SK-N-SH (cell line): ENCODE measurements at regions not wholly inside any gene's neighbourhood (a gene's known extent, or its start where the extent isn't known, plus 50 kb on each side); places are given as distances from the start of the nearest gene placed in this dataset.

Source experiments
- CTCF ChIA-PET: fragments of 300-600, 350-600 bp; formaldehyde crosslinking; extraction: SDS; loops from one replicate; lab custom pipeline; 2021; lab: Yijun Ruan, JAX
- POLR2A ChIA-PET: fragments of 350-600 bp; sonication (Branson Sonifier 250); formaldehyde crosslinking; extraction: SDS; loops from one replicate; lab custom pipeline; 2020; ENCODE audit warnings: antibody characterized with exemption, inconsistent platforms; lab: Yijun Ruan, JAX
- DNase-seq: peaks from one replicate; pipeline ENCODE4 v3.0.0; 2012
- H2AFZ ChIP-seq: fragments of 200-600 bp; sonication (generic); 2 replicates; pipeline ENCODE4 v1.8.1; 2016; ENCODE audit warnings: antibody characterized with exemption, mild to moderate bottlenecking, low read depth
- H3F3A ChIP-seq: fragments of 200-600 bp; sonication (generic); replicated peaks from 2 replicates; pipeline ENCODE3; 2016; ENCODE audit warnings: antibody characterized with exemption, mild to moderate bottlenecking; ENCODE audit not compliant: insufficient read depth
- H3K27ac ChIP-seq, 2 experiments: fragments of 200-500 bp in 1 of 2; fragments of 200-600 bp in 1 of 2; sonication (Bioruptor generic) in 1 of 2; sonication (generic), shearing (Covaris generic) in 1 of 2; 2 replicates each; pipeline versions ENCODE4 v1.5.1 to v1.6.1; 2014 to 2016; ENCODE audit warnings: low read depth in 2 of 2, inconsistent platforms in 1 of 2, low read length in 1 of 2, mild to moderate bottlenecking in 1 of 2, mixed read lengths in 1 of 2
- H3K27me3 ChIP-seq: fragments of 200-600 bp; sonication (generic), shearing (Covaris generic); 2 replicates; pipeline ENCODE4 v1.6.1; 2016; ENCODE audit warnings: mixed run types; ENCODE audit not compliant: insufficient read depth
- H3K36me3 ChIP-seq, 2 experiments: fragments of 200-500 bp in 1 of 2; fragments of 200-600 bp in 1 of 2; sonication (Bioruptor generic) in 1 of 2; sonication (generic) in 1 of 2; replicated peaks in 1 of 2; 2 replicates each; pipeline versions ENCODE3 to v1.5.1; 2014 to 2016; ENCODE audit warnings: low read length in 1 of 2, mild to moderate bottlenecking in 1 of 2; ENCODE audit not compliant: insufficient read depth in 2 of 2, control insufficient read depth in 1 of 2
- H3K4me1 ChIP-seq, 2 experiments: fragments of 200-500 bp in 1 of 2; fragments of 200-600 bp in 1 of 2; sonication (Bioruptor generic) in 1 of 2; sonication (generic), shearing (Covaris generic) in 1 of 2; 2 replicates each; pipeline versions ENCODE4 v1.5.1 to v1.6.1; 2014 to 2016; ENCODE audit warnings: low read depth in 1 of 2, low read length in 1 of 2, mixed run types in 1 of 2; ENCODE audit not compliant: insufficient read depth in 2 of 2, control insufficient read depth in 1 of 2
- H3K4me2 ChIP-seq: fragments of 200-600 bp; sonication (generic), shearing (Covaris generic); 2 replicates; pipeline ENCODE4 v1.6.1; 2017; ENCODE audit warnings: mixed run types
- H3K4me3 ChIP-seq, 2 experiments: fragments of 200-500 bp in 1 of 2; fragments of 200-600 bp in 1 of 2; sonication (Bioruptor generic) in 1 of 2; sonication (generic), shearing (Covaris generic) in 1 of 2; 2 replicates each; pipeline versions ENCODE4 v1.5.1 to v1.8.1; 2014 to 2016; ENCODE audit warnings: low read depth in 2 of 2, inconsistent platforms in 1 of 2, low read length in 1 of 2, mild to moderate bottlenecking in 1 of 2, mixed read lengths in 1 of 2, moderate library complexity in 1 of 2
- H3K79me2 ChIP-seq: fragments of 200-600 bp; sonication (generic); 2 replicates; pipeline ENCODE4 v1.8.1; 2017; ENCODE audit warnings: mild to moderate bottlenecking; ENCODE audit not compliant: insufficient read depth
- H3K9ac ChIP-seq: fragments of 200-600 bp; sonication (generic); 2 replicates; pipeline ENCODE4 v1.6.1; 2017; ENCODE audit warnings: mixed run types
- H3K9me2 ChIP-seq: fragments of 200-600 bp; sonication (generic); 2 replicates; pipeline ENCODE4 v1.6.1; 2017; ENCODE audit warnings: mixed run types
- H3K9me3 ChIP-seq: fragments of 200-600 bp; sonication (generic); 2 replicates; pipeline ENCODE4 v1.6.1; 2017; ENCODE audit warnings: mixed run types, mild to moderate bottlenecking, moderate library complexity
- H4K20me1 ChIP-seq: fragments of 200-600 bp; sonication (generic); 2 replicates; pipeline ENCODE4 v1.6.1; 2017; ENCODE audit warnings: mild to moderate bottlenecking, mixed run types; ENCODE audit not compliant: insufficient read depth
- EZH2phosphoT487 ChIP-seq: fragments of 200-600 bp; sonication (generic); IDR thresholded peaks from 2 replicates; pipeline ENCODE4 v1.6.1; 2017; ENCODE audit warnings: low read depth, mixed run types, mild to moderate bottlenecking, antibody characterized with exemption, moderate library complexity, borderline replicate concordance
- FOXM1 ChIP-seq: IDR thresholded peaks from 2 replicates; pipeline ENCODE4 v1.4.0; 2012; ENCODE audit warnings: low read depth, mild to moderate bottlenecking
- GATA2 ChIP-seq: sonication (generic); formaldehyde crosslinking; IDR thresholded peaks from 2 replicates; pipeline ENCODE4 v1.5.0; 2020; ENCODE audit warnings: mild to moderate bottlenecking, missing genetic modification reagents
- MAX ChIP-seq: IDR thresholded peaks from 2 replicates; pipeline ENCODE4 v1.4.0; 2012; ENCODE audit warnings: low read depth
- MXI1 ChIP-seq: IDR thresholded peaks from 2 replicates; pipeline ENCODE4 v1.6.1; 2012; ENCODE audit warnings: mild to moderate bottlenecking, low read depth, low read length, improper control_type of control experiment
- NFIC ChIP-seq: IDR thresholded peaks from 2 replicates; pipeline ENCODE4 v1.4.0; 2012; ENCODE audit warnings: borderline replicate concordance
- RCOR1 ChIP-seq: fragments of 150-350 bp; IDR thresholded peaks from 2 replicates; pipeline ENCODE4 v1.6.1; 2017; ENCODE audit warnings: antibody characterized with exemption, low read length
- RFX5 ChIP-seq: IDR thresholded peaks from 2 replicates; pipeline ENCODE4 v1.6.1; 2012; ENCODE audit warnings: mild to moderate bottlenecking, improper control_type of control experiment, low read length
- RXRA ChIP-seq: IDR thresholded peaks from 2 replicates; pipeline ENCODE4 v1.4.0; 2012; ENCODE audit warnings: low read depth, mild to moderate bottlenecking, borderline replicate concordance
- TAF1 ChIP-seq: IDR thresholded peaks from 2 replicates; pipeline ENCODE4 v1.6.1; 2012; ENCODE audit warnings: low read depth, mild to moderate bottlenecking, low read length, moderate library complexity, borderline replicate concordance
- TEAD4 ChIP-seq: IDR thresholded peaks from 2 replicates; pipeline ENCODE4 v1.4.0; 2012; ENCODE audit warnings: mild to moderate bottlenecking, borderline replicate concordance; ENCODE audit not compliant: insufficient read depth
- YY1 ChIP-seq: IDR thresholded peaks from 2 replicates; pipeline ENCODE4 v1.4.0; 2012; ENCODE audit warnings: low read depth, mild to moderate bottlenecking
- WGBS: methylation state at CpG from one replicate; pipeline ENCODE4 v1.1.6; 2017; ENCODE audit warnings: low lambda C conversion rate; 5-methylcytosine and 5-hydroxymethylcytosine counted together
- TF ChIP-seq, protein P1 (sequence below): IDR thresholded peaks from 2 replicates; pipeline ENCODE4 v1.4.0; 2012; ENCODE audit warnings: low read depth, borderline replicate concordance
- TF ChIP-seq, protein P2 (sequence below): fragments of 150-350 bp; IDR thresholded peaks from 2 replicates; pipeline ENCODE4 v1.6.1; 2017; ENCODE audit warnings: antibody characterized with exemption, low read length, low read depth, borderline replicate concordance
- TF ChIP-seq, protein P3 (sequence below): IDR thresholded peaks from 2 replicates; pipeline ENCODE4 v1.4.0; 2012; ENCODE audit warnings: low read depth, borderline replicate concordance
- TF ChIP-seq, protein P4 (sequence below): IDR thresholded peaks from 2 replicates; pipeline ENCODE4 v1.6.1; 2012; ENCODE audit warnings: mild to moderate bottlenecking, low read depth, low read length, moderate library complexity

- DNase-seq: no peak
- Histone ChIP-seq H3K36me3 (no peaks in the 10 kb centered on the region), H3K79me2 (no peaks in the 10 kb centered on the region), H3K4me3 (no peak overlapping the region), H3K9me3 (no peaks in the 10 kb centered on the region), H3K4me1 (peaks cover 0 to 2% of the 10 kb centered on the region in 2 experiments; a peak in 1 of 4 replicates)
- CTCF ChIA-PET: no interaction called here
- no peak for TF ChIP-seq YY1
- no peak for TF ChIP-seq RCOR1
- TF ChIP-seq, all 33 proteins: peak for 0
- Histone ChIP-seq H3F3A (no peaks in the 10 kb centered on the region), H4K20me1 (no peaks in the 10 kb centered on the region), H2AFZ (no peak overlapping the region), H3K27ac (no peak overlapping the region), H3K9ac (no peak overlapping the region), H3K4me2 (no peak overlapping the region), H3K27me3 (no peaks in the 10 kb centered on the region), H3K9me2 (no peaks in the 10 kb centered on the region)
- POLR2A ChIA-PET: no interaction called here
- WGBS: 0% methylated on average over 1 of the region's 1 CpG
Measured at GRCh38 chr2:162968306-162968705, 129.7 kb upstream of the KCNH7 start.

GRCh38 chr2:162967811-162968210 lies 129.2 kb upstream of the KCNH7 start:
- TF ChIP-seq TAF1 (no peak), MAX (no peak), GATA2 (CRISPR knock-in tag) (no peak), RXRA (no peak), TEAD4 (no peak), NFIC (no peak), MXI1 (no peak), YY1 (no peak), FOXM1 (no peak), EZH2phosphoT487 (no peak), RFX5 (no peak), RCOR1 (no peak)
- TF ChIP-seq, protein P1, sequence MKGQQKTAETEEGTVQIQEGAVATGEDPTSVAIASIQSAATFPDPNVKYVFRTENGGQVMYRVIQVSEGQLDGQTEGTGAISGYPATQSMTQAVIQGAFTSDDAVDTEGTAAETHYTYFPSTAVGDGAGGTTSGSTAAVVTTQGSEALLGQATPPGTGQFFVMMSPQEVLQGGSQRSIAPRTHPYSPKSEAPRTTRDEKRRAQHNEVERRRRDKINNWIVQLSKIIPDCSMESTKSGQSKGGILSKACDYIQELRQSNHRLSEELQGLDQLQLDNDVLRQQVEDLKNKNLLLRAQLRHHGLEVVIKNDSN: no peak
- TF ChIP-seq, protein P2, sequence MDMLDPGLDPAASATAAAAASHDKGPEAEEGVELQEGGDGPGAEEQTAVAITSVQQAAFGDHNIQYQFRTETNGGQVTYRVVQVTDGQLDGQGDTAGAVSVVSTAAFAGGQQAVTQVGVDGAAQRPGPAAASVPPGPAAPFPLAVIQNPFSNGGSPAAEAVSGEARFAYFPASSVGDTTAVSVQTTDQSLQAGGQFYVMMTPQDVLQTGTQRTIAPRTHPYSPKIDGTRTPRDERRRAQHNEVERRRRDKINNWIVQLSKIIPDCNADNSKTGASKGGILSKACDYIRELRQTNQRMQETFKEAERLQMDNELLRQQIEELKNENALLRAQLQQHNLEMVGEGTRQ: no peak
- TF ChIP-seq, protein P3, sequence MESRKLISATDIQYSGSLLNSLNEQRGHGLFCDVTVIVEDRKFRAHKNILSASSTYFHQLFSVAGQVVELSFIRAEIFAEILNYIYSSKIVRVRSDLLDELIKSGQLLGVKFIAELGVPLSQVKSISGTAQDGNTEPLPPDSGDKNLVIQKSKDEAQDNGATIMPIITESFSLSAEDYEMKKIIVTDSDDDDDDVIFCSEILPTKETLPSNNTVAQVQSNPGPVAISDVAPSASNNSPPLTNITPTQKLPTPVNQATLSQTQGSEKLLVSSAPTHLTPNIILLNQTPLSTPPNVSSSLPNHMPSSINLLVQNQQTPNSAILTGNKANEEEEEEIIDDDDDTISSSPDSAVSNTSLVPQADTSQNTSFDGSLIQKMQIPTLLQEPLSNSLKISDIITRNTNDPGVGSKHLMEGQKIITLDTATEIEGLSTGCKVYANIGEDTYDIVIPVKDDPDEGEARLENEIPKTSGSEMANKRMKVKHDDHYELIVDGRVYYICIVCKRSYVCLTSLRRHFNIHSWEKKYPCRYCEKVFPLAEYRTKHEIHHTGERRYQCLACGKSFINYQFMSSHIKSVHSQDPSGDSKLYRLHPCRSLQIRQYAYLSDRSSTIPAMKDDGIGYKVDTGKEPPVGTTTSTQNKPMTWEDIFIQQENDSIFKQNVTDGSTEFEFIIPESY: no peak
- TF ChIP-seq, protein P4, sequence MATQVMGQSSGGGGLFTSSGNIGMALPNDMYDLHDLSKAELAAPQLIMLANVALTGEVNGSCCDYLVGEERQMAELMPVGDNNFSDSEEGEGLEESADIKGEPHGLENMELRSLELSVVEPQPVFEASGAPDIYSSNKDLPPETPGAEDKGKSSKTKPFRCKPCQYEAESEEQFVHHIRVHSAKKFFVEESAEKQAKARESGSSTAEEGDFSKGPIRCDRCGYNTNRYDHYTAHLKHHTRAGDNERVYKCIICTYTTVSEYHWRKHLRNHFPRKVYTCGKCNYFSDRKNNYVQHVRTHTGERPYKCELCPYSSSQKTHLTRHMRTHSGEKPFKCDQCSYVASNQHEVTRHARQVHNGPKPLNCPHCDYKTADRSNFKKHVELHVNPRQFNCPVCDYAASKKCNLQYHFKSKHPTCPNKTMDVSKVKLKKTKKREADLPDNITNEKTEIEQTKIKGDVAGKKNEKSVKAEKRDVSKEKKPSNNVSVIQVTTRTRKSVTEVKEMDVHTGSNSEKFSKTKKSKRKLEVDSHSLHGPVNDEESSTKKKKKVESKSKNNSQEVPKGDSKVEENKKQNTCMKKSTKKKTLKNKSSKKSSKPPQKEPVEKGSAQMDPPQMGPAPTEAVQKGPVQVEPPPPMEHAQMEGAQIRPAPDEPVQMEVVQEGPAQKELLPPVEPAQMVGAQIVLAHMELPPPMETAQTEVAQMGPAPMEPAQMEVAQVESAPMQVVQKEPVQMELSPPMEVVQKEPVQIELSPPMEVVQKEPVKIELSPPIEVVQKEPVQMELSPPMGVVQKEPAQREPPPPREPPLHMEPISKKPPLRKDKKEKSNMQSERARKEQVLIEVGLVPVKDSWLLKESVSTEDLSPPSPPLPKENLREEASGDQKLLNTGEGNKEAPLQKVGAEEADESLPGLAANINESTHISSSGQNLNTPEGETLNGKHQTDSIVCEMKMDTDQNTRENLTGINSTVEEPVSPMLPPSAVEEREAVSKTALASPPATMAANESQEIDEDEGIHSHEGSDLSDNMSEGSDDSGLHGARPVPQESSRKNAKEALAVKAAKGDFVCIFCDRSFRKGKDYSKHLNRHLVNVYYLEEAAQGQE: no peak
- Histone ChIP-seq H4K20me1 (no peaks in the 10 kb centered on the region), H2AFZ (no peak overlapping the region), H3K4me1 (peaks cover 0 to 2% of the 10 kb centered on the region in 2 experiments; a peak in 1 of 4 replicates), H3K36me3 (no peaks in the 10 kb centered on the region), H3K4me3 (no peak overlapping the region), H3K4me2 (no peak overlapping the region), H3K79me2 (no peaks in the 10 kb centered on the region), H3K9me2 (no peaks in the 10 kb centered on the region), H3K9me3 (no peaks in the 10 kb centered on the region), H3K27ac (no peak overlapping the region), H3K27me3 (no peaks in the 10 kb centered on the region), H3F3A (no peaks in the 10 kb centered on the region), H3K9ac (no peak overlapping the region)
- no peak for DNase-seq
- CTCF ChIA-PET: interaction anchor here (1.0 kb wide), 1 partner anchor 76 kb away, joined by 3 read pairs; no protein-coding TSS in a partner anchor
- POLR2A ChIA-PET: no interaction called here
- WGBS: 10% methylated on average over 1 of the region's 1 CpG
